GM10266 (cell line): ENCODE measurements at regions not wholly inside any gene's neighbourhood (a gene's known extent, or its start where the extent isn't known, plus 50 kb on each side); places are given as distances from the start of the nearest gene placed in this dataset.
"Not testable (repeated sequence)": the region's sequence is repeated elsewhere in the genome, so short reads cannot be mapped to it uniquely, and the experiment has no call there.

Experiments used
- DNase-seq: peaks from one replicate; pipeline ENCODE4 v3.0.0; 2012; ENCODE audit errors: extremely low spot score
- CTCF ChIP-seq: IDR thresholded peaks from 2 replicates; pipeline ENCODE4 v1.5.1; 2012; ENCODE audit warnings: mild to moderate bottlenecking, low read depth; ENCODE audit not compliant: control insufficient read depth, insufficient read depth; ENCODE audit errors: missing control alignments

GRCh38 chr2:185388226-185388625 is 350.4 kb upstream of the FSIP2 start:
- TF ChIP-seq CTCF = no peak
- DNase-seq = no peak

GRCh38 chr2:185391543-185391942 is 347.1 kb upstream of the FSIP2 start:
- DNase-seq = no peak
- TF ChIP-seq CTCF = no peak

- DNase-seq = no peak
- TF ChIP-seq CTCF = no peak
Observed at GRCh38 chr2:185393091-185393490, 345.5 kb upstream of the FSIP2 start.

GRCh38 chr2:185402474-185402873 is 336.1 kb upstream of the FSIP2 start:
- no peak for TF ChIP-seq CTCF

GRCh38 chr2:185404578-185404977 is 334.0 kb upstream of the FSIP2 start:
- TF ChIP-seq CTCF = no peak
- no peak for DNase-seq

More at GRCh38 chr2:185402474-185402873, 336.1 kb upstream of the FSIP2 start:
- DNase-seq = no peak

GRCh38 chr2:185417111-185417510 is 321.5 kb upstream of the FSIP2 start:
- DNase-seq = no peak
- no peak for TF ChIP-seq CTCF

- no peak for DNase-seq
- TF ChIP-seq CTCF = no peak
Observed at GRCh38 chr2:185417688-185418087, 320.9 kb upstream of the FSIP2 start.

GRCh38 chr2:185424958-185425629 is 313.5 kb upstream of the FSIP2 start:
- not testable (repeated sequence) for DNase-seq
